RCC 7860 (cell line): ENCODE measurements at regions not wholly inside any gene's neighbourhood (a gene's known extent, or its start where the extent isn't known, plus 50 kb on each side); places are given as distances from the start of the nearest gene placed in this dataset.
A peak's percentile ranks its signal among the peaks of the same experiment; 100 is the strongest.

ENCODE experiments used
- DNase-seq: peaks from one replicate; pipeline ENCODE4 v3.0.0-alpha.2; 2015; ENCODE audit warnings: low spot score
- FAIRE-seq: peaks from 2 replicates; lab custom pipeline; 2012; peaks lifted over from hg19 to GRCh38; lab: Jason Lieb, UNC

- no peak for DNase-seq
- peak; percentile 14 for FAIRE-seq
Observed at GRCh38 chr7:106797937-106798336, 67.1 kb upstream of the PIK3CG start.

- no peak for FAIRE-seq
- no peak for DNase-seq
Observed at GRCh38 chr7:106802589-106802988, 62.5 kb upstream of the PIK3CG start.

- no peak for FAIRE-seq
- no peak for DNase-seq
Observed at GRCh38 chr7:106806556-106806955, 58.5 kb upstream of the PIK3CG start.

- DNase-seq: no peak
- FAIRE-seq: no peak
Observed at GRCh38 chr7:106807474-106807873, 57.6 kb upstream of the PIK3CG start.

GRCh38 chr7:106808967-106809635, 56.0 kb upstream of the PIK3CG start:
- FAIRE-seq (no peak), DNase-seq (no peak)

- no peak for FAIRE-seq
Observed at GRCh38 chr7:106811472-106811871, 53.6 kb upstream of the PIK3CG start.

GRCh38 chr7:106812027-106812643, 52.9 kb upstream of the PIK3CG start:
- FAIRE-seq (no peak), DNase-seq (no peak)

More at GRCh38 chr7:106811472-106811871, 53.6 kb upstream of the PIK3CG start:
- no peak for DNase-seq

- peak; percentile 49 for DNase-seq
- peak; percentile 71 for FAIRE-seq
Observed at GRCh38 chr7:106813705-106814305, 51.3 kb upstream of the PIK3CG start.

GRCh38 chr7:106814887-106815286, 50.2 kb upstream of the PIK3CG start:
- DNase-seq (no peak), FAIRE-seq (no peak)
